HL-60/S4 (cell line): ENCODE measurements at regions not wholly inside any gene's neighbourhood (a gene's known extent, or its start where the extent isn't known, plus 50 kb on each side); places are given as distances from the start of the nearest gene placed in this dataset.
"Not testable (repeated sequence)": the region's sequence is repeated elsewhere in the genome, so short reads cannot be mapped to it uniquely, and the experiment has no call there.

Experiments
- in situ Hi-C: fragments of 300-500 bp; cut with MboI; formaldehyde crosslinking; loops from 2 replicates; pipeline ENCODE4 v1.14.3; 2022; ENCODE audit warnings: low sequenced_read_pairs

DNA sequence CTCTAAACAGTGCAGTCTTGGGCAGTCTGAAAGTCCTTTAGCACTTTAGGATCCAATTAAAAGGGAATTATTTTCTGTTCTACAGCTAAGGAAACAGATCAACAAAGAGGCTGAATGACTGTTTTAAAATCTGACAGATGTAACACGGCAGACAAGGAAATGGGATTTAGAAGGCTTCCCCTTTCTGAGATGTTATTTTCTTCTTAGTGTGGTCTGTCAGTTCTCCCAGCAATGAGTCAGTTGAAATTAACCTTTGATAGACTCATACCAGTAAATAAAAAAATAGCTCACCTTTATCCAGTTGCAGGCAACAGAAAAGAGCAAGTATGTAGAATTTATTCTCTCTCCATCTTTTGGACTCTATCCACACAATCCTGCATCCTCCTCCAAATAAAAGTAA is 98.1 kb downstream of the NEDD1 start:
- in situ Hi-C loops = no loop called here

- in situ Hi-C loops = no loop called here
Measured at GRCh38 chr12:97005646-97006045, 98.6 kb downstream of the NEDD1 start.

GRCh38 chr12:97006585-97006984 is 99.5 kb downstream of the NEDD1 start:
- in situ Hi-C loops = no loop called here

GRCh38 chr12:97016163-97016562 is 109.1 kb downstream of the NEDD1 start:
- in situ Hi-C loops = no loop called here

GRCh38 chr12:97017213-97017612 is 110.2 kb downstream of the NEDD1 start:
- in situ Hi-C loops = no loop called here

GRCh38 chr12:97022536-97023230 is 115.6 kb downstream of the NEDD1 start:
- in situ Hi-C loops = no loop called here

- in situ Hi-C loops = no loop called here
Measured at GRCh38 chr12:97024393-97024792, 117.3 kb downstream of the NEDD1 start.

DNA sequence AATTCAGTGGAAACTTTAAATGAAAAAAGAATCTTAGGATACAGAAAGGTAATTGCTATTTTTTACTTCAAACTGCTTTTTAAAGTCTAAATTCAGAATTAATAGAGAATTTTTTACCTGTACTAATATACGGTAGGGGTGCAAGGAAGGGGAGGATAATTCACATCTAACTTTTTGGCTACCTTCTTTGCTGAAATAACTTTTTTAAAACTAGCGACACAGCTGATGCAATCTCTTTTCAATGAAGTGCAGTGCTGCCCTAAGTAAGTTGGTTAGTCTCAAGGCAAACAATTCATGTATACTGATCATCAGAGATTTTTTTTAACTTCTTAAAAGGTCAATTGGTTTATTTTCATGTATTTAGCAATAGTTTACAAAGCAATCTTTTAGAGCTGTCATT is 119.8 kb downstream of the NEDD1 start:
- in situ Hi-C loops = no loop called here

- in situ Hi-C loops = no loop called here
Measured at GRCh38 chr12:97027482-97027881, 120.4 kb downstream of the NEDD1 start.

DNA sequence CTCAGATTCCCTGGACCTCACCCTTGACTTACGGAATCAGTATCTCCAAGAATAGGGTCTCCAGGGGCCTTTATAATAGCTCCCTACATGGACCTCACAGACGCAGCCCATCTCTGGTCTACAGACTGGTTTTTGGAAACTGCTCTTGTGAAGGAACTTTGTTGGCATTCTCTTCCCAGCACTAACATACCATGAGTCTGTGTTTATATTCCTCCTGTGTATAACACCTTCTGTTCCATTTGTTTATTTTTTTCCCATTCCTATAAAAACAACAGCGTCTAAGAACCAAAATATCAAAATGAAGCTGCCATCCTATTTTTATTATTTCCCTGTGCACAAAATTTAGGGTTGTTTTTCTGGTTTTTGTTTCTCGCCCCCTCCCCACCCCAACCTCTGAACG is 131.1 kb downstream of the NEDD1 start:
- in situ Hi-C loops = no loop called here

DNA sequence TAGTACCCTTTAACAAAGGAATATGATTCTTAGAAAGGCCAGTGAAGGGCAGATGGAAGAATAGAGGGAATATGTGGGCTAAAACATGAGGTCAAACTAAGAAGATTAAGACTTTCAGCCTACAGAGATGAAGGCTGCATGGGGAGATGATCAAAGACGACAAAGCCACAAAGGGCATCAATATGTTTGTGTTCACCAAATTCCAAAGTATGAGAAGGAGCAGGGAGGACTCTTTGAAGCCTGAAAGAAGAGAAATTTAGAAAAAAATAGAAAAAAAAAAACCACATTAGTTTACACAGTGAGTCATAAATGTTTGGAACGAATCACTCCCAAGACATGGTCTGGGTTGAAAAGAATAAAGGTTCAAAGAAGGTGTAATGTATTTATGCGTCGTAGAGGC is 131.8 kb downstream of the NEDD1 start:
- in situ Hi-C loops = no loop called here

- in situ Hi-C loops = no loop called here
Measured at GRCh38 chr12:97046901-97047300, 139.8 kb downstream of the NEDD1 start.

DNA sequence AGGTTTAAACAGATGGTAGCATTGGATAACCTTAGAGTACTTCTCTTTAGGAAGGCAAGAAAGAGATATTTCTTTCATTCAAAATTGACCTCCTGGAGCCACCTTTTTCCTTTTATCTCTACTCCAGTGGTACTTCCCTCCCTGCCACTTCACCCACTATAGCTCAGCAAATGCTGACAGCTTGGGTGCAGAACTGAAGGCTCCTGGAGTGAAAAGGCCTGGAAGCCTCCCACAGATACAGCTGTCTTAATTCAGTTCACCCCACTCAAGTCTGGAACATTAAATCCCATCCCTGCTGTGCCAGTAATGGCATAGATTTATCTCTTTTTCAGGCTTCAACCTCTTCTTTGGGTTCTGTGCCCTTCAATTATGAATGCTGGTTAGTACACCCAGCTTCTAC is 140.3 kb downstream of the NEDD1 start:
- in situ Hi-C loops = no loop called here

DNA sequence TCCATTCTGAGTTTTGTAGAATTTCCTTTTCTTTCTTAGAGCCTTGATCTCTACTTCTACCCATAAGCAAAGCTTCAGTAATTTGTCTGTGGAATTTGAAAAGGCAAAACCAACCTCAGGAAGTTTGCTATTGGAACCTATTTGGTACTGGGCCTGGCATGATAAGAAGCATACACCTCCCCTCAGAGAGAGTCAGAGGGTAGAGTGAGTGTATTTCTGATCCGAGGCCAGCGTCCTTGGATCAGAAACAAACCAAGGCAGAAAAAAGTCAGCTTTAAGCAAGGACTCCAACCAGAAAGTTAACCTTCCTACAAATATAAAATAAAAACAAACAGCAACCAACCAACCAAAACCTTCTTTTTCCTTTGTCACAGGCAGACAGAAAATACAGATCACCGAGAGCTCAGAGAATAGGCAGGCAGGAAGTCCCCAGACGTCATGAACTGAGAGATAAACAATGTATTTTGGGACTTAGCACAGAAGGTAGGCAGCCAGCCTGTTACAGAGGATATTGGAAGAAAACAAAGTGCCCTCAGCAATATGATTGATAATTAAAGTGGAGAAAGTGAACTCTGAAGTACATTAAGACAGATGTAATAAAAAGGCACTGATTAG is 141.5 kb downstream of the NEDD1 start:
- in situ Hi-C loops = no loop called here

DNA sequence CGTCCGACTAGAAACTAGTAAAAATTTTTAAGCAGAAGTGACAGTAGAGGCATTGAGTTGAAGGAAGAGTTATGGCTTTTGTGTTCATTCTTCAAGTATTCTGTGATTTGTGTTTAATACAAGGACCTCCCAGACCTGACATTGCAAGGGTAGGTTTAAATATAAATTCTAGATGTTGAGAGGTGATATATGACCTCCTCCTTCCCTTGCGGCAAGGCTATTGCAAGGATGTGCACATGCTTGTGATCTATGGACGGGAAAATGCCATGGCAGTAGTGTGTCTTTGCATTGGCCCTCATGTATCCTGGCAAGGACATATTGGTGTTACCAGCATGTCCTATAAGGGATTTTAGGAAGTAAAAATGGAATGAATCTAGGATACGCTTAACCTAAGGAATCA is 143.5 kb downstream of the NEDD1 start:
- in situ Hi-C loops = no loop called here

GRCh38 chr12:97051341-97051740 is 144.3 kb downstream of the NEDD1 start:
- in situ Hi-C loops = no loop called here

- in situ Hi-C loops = no loop called here
Measured at GRCh38 chr12:97061171-97061570, 154.1 kb downstream of the NEDD1 start.

DNA sequence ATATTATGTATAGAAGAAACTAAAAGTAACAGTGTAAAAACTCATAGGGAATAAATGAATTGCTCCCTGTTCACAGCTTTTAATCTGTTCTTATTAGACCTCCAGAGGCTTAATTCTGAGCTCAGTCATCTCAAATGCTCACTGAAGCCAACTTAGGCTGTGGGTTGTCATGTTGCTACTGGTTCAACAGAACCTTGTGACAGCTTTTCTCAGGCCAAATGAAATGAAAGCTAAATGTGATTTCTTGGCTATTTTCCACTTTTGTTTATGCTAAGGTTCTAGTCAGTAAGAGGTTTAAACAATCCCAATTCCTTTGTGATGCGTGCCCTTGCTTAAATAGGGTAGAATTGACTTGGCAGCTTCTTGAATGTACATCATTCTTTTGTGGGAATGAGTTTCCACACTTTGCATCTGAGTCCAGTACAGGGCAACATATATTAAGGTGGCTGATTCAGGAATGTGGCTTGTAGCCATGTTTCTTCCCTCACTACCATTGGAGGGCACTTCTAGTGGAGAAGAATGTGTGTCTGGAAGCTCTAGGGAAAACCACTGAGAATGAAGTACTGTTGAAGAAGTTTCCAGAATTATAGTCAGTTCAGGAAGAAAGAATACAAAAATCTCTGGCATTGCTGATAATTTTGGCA is 156.4 kb downstream of the NEDD1 start:
- in situ Hi-C loops = no loop called here

DNA sequence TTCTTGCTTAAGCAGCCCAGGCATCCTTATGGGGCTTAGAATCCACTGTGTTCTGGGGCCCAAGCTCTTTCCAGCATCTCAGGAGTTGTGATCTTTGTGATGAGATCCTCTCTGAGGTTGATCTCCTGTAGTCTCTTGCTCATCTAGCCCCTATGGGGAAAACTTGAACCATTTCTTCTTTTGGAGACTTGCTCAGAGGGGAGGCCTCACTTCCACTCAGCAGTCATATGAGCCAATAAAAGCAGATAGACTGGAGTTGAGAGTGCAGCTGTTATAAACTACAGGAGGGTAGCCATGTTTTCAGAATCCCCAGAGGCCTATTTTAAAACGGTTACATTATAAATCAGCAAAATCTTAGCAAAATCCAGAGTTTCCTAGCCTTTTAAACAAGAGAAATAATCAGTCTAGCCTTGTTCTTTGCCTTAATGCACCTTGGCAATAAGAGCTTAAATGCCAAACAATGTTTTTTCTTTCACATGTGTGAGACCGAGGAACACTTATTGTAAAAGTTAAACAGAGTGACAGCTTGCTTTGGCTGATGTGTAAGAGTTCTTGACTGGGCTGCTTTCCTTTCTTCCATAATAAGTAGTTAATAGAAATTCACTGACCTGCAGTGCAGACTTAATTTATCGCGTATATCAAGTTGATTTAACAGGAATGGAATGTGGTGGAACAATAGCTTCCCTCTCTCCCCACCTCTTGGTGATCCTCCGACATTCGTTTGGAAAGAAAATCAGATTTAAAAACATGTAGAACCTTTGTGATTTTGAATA is 168.3 kb downstream of the NEDD1 start:
- in situ Hi-C loops = no loop called here

DNA sequence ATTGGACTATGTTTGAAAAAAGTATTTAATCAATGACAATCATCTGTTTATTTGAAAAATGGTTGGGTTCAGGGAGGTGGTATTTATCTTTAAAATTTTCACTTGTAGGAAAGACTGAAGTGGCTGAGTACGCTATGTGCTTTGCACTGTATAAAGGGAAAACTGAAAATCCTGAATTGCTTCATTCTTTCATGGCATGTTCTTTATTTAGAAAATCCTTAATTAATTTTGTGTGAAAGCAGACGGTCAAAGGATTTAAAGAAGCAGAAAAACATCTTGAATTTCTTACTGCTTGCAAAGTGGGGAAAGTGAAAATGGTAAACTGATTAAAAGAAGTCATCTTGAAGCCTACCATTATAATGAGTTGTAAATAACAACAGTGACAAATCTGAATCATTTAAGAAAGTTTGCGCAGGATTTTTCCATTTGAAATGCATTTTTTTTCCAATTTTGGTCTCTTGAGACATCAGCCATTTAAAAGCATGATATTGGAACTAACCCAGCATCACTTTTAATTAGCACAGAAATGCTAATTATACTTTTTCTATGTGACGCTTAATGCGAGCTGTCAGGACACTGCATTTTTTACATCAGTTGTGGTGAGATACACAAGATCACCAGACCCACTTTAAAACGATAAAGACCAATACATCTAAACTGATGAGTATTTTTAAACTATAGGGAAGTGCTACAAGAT is 169.0 kb downstream of the NEDD1 start:
- in situ Hi-C loops = no loop called here

DNA sequence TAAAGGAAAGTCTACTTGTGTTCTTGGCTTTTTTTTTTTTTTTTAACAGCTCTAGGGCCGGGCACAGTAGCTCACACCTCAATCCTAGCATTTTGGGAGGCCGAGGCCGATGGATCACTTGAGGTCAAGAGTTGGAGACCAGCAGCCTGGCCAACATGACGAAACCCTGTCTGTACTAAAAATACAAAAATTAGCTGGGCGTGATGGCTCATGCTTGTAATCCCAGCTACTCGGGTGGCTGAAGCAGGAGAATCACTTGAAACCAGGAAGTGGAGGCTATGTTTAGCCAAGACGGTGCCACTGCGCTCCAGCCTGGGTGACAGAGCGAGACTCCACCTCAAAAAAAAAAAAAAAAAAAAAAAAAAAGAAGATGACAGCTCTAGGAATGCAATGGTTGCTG is 169.9 kb downstream of the NEDD1 start:
- in situ Hi-C loops = not testable (repeated sequence)
